HG03457 (cell line): ENCODE measurements at regions not wholly inside any gene's neighbourhood (a gene's known extent, or its start where the extent isn't known, plus 50 kb on each side); places are given as distances from the start of the nearest gene placed in this dataset.

Experiments used
- ATAC-seq: cut with Tn5 transposase; IDR thresholded peaks from one replicate; pipeline ENCODE4 v1.9.1; 2021; ENCODE audit warnings: moderate number of reproducible peaks; ENCODE audit not compliant: unreplicated experiment

- no peak for ATAC-seq
These were observed 719.3 kb downstream of the JRKL start for GRCh38 chr11:97109078-97109477.

GRCh38 chr11:97110376-97110775 lies 720.6 kb downstream of the JRKL start:
- ATAC-seq = no peak

- no peak for ATAC-seq
These were observed 721.7 kb downstream of the JRKL start for GRCh38 chr11:97111559-97111958.

- no peak for ATAC-seq
These were observed 728.9 kb downstream of the JRKL start for GRCh38 chr11:97118614-97119200.

DNA sequence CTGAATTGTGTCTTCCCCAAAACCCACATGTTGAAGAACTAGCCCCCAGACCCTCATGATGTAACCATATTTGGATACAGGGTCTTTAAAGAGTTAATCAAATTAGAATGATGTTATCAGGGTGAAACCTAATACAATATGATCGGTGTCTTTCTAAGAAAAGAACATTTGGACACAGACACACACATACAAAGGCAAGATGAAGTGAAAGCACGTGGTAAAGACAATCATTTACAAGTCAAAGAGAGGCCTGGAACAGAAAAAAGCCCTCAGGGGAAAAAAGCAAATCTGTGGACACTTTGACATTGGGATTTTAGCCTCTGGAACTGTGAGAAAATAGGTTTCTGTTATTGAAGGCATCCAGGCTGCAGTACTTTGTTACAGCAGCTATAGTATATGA lies 733.4 kb downstream of the JRKL start:
- no peak for ATAC-seq

GRCh38 chr11:97136067-97136466 lies 746.3 kb downstream of the JRKL start:
- no peak for ATAC-seq

GRCh38 chr11:97140885-97141494 lies 751.2 kb downstream of the JRKL start:
- no peak for ATAC-seq

GRCh38 chr11:97143463-97143862 lies 753.6 kb downstream of the JRKL start:
- no peak for ATAC-seq

DNA sequence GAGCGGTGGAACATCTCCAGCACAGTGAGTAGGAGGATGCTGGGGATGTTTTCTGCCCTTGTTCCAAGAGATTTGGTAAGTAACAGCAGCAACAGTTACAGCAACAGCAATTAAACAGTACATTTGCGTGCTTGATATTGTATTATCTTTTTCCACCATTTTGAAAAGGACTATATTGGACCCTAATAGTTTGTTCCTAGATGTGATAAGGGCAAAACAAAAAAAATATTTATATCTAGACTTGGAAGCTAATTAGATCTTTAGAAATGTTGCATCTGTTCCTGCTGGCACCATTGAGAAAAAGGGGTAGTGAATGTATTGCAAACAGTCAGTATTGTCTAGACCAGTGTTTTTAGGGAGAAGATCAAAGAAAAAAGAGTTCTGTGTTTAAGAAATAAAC lies 759.9 kb downstream of the JRKL start:
- ATAC-seq = no peak

DNA sequence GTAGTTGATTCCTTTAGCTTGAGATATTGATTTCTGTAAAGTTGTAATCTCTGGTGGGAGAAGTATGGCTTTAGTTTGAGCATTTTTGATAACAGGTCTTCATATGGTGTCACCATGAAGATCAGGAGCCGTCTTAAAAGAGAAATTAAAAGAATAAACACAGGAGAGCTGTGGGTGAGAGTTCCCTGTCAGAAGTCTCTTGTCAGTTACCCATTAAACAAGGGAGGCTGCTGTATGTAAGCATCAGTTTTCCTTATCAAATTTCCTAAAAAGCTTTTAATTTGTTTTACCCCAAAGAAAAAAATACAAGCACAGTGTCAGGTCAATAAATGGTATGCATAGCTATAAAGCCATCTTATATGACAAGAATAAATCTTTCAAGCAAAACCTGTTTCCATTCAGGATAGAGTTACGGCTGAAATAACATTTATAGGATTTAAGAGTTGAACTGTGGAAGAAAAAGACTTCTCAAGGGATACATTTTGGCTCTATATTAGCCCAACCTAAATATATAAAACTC lies 767.5 kb downstream of the JRKL start:
- no peak for ATAC-seq

DNA sequence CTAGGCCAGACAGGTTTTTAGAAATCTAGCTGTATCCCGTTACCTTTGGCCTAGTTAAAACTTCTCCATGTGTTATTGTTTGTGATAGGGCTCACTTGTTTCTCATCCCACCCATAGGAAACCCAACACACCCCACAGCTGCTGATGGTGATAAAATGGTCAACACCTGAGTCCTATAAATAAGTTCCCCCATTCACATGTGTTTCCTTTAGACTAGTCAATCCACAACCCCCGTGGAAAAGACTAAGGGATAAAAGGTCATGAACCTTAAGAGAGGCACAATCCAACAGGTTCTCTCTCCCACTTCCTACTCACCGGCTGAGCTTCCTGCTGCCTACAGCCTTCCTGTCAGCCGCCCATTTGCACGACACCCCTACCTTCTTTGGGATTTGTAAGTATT lies 768.4 kb downstream of the JRKL start:
- ATAC-seq = no peak

DNA sequence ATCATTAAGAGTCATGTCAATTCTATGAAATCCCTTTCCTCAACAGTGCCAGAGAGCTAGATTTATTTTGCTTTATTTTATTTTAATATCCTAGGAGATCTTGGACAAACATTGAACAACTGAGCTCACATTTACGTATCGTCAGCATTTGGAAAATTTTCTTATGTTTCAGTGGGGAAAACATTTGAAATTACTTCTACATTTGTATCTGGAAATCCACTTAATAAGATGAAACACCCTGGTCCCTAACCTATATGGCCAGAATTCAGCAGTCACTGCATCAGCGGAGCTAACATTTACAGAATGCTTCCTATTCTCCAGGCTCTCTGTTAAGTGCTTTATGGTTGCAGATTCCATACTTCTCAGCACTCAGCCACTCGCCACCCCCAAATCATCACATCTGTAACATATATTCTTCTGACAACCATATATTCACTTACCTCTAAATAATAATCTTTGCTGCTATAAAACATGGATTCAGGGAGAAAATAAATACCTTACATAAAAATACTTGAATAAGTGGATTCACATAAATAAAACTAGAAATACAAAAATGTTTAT lies 773.9 kb downstream of the JRKL start:
- no peak for ATAC-seq

DNA sequence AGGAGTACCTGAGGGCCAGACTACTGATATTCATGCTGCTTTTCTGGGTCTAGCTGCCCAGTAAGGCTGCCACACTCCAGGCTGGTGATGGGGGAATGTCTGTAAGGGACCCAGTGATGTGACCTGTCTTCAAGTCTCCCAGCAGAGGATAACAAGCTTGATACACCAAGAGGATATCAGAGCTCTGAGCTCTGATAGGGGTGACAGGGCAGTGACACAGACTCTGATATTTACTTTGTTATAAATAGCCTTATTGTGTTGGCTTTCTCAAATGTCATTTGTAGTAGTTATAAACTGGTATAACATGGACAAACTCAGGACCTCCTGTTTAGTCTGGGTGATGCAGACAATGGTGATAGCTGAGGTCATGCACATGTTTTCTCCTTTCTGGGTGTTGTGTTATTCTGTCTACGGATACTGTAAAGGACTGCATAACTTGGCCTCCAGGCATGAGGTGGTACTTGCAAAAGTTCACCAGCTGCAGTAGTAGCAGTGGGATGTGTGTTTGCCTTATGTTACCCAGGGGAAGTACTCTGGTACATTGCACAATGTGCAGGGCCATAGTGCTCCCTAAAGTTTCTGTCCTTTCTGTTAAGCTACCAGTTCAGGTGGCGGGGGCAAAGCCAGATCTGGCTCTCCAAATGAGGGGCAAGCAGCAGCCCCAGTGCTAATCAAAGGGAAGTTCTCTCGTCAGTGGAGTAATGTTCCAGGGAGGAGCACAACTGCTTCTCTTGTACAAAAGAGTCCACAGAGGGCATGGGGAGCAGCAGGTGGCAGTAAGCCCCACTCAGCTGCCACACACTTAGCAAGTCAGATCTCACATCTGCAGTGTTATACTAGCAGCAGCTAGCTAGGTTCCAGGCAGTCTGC lies 812.2 kb downstream of the JRKL start:
- no peak for ATAC-seq

DNA sequence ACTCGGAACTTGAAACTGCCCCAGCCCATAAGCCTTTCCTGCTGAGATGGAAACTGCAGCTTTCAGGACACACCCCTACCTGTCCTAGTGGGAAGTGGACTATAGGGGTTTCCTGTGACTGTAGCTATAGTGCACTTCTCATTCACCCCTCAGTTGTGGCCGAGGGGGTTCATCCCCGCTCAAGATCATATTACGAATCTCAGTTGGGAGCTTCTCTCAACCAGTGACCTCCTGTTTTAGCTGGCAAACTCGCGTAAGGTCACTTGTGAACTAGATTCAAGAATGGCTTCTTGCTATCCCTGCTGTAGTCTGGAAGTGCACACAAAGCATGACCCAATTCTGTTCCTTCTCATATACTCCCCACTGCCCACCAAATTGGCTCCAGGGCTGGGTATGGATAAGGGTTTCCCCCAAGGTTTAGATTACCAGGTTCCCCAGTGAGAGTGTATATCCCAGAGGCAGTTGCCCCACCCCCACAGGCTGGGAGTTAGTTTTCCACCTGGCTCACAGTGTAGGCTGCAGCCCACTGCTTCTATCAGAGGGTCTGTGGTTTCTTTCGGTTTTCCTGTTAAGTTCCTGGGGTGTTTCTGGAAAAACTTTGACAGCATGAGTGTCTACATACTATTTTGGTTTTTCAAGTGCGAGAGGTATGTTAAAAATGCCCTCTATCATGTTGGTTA lies 812.9 kb downstream of the JRKL start:
- no peak for ATAC-seq

DNA sequence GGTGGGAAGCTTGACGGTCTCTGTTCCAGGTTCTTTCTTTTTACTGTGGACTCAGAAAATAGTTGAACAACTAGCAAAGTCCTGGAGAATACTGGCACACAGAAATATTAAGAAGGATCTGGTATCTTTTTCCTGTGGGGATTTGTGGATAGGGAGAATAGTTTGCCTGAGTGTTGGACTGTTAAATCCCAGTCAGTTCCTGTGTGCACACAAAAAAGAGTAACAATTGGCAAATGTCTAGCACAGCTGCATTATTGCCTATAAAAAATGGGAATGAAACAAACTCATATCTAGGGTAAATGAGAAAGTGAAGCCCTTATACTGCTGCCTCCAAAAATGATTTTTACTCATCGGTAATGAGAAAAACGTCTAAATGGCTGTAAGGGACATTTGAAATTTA lies 828.2 kb downstream of the JRKL start:
- ATAC-seq = no peak

DNA sequence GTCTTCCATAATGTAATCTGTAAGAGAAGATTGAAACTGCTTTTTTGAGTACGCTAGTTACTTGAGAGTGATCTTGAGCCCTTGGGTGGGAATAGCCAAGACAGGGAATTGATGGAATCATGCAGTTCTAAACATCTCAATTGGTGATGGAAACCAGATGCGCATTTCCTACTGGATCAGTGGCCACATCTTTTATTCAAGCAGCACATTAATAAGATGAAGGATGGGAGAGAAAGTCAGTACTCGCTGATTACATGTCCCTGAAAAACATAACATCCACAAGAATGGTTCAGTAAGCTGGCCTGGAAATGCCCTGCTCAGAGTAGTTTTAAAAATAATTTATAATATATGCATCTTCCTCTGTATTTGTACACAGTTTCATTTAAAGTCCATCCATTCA lies 833.8 kb downstream of the JRKL start:
- no peak for ATAC-seq

DNA sequence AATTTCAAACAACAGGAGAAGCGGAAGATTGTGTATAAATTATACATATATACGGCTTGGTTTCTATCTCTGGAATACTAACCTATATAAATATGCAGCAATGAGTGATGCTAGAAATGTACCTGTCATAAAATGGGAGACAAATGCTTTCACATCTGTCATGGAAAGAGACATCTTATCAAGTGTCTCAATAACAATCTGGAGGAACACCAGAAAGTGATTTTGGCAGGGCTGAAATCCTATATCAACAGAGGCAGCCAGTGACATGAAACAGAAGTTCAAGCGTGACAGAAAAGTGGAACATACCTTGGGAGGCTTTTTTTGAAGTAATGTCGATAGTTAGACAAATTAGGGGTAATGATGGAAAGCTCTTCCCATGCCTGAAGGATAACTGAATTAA lies 834.6 kb downstream of the JRKL start:
- ATAC-seq = no peak

DNA sequence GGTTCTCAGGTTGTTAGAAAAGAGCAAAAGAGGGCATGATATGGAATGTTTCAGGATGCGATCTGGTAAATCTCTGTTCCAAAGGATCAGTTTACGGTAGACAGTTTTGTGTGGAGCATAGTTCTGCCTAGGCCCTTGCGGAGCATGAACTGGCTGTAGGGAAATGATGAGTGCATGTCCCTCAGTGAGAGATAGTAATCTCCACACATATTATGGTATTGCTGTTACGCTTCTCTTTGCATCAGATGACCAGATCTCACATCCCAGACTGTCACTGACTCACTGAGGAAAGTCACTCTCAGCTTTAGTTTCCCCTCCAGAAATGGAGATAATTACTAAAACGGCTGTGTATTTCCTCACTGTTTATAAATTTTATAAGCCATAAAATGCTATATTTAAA lies 836.0 kb downstream of the JRKL start:
- ATAC-seq = no peak

GRCh38 chr11:97229936-97230335 lies 840.1 kb downstream of the JRKL start:
- ATAC-seq = no peak

DNA sequence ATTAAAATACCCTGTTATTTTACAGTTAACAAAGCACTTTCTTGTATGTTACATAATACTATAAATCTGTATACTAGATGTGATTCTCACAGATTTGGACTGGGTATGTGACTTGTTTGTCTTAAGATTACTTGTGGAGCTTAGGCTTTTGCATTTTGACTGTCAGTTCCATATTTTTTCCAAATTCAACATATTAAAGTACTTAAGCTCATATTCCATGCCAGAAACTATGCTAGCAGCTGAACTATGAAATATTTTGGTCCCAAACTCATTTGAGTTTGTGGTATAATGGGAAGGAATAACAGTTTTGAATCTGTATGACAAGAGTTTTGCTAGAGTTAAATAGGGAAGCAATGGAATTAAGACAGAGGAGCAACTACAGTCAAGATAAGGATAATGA lies 841.4 kb downstream of the JRKL start:
- ATAC-seq = no peak

DNA sequence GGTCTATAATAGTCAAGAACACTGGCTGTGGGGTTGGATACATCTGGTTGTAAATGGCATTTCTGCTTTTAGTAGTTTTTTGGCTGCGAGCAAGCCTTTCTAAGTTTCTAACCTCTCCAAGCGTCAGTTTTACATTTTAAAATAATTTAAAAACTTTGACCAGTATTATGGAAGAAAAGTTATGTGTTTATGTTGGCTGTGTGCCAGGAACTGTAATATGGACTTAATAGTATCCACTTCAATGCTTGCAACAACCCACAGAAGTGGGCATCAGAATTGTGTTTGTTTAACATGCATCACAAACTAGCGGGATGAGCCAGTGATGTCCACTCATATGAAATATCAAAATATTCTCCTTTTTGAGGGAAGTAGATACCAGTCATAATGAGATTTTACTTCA lies 844.2 kb downstream of the JRKL start:
- ATAC-seq = no peak
